GM06990 (cell line): ENCODE measurements at regions not wholly inside any gene's neighbourhood (a gene's known extent, or its start where the extent isn't known, plus 50 kb on each side); places are given as distances from the start of the nearest gene placed in this dataset.

Source experiments
- DNase-seq: peaks from one replicate; pipeline ENCODE4 v3.0.0-alpha.2; 2011; ENCODE audit not compliant: insufficient read length; ENCODE audit errors: extremely low read depth
- H3K27me3 ChIP-seq: replicated peaks from 2 replicates; pipeline ENCODE4 v1.6.0; 2011; ENCODE audit warnings: low read length; ENCODE audit not compliant: control insufficient read depth, insufficient read depth
- H3K36me3 ChIP-seq: 2 replicates; pipeline ENCODE4 v1.5.1; 2011; ENCODE audit warnings: low read length; ENCODE audit not compliant: control insufficient read depth, insufficient read depth
- H3K4me3 ChIP-seq: replicated peaks from 2 replicates; pipeline ENCODE4 v1.5.1; 2011; ENCODE audit warnings: low read depth, mild to moderate bottlenecking, control low read depth, low read length
- TF ChIP-seq, protein P1 (sequence below): IDR thresholded peaks from 2 replicates; pipeline ENCODE4 v1.5.1; 2011; ENCODE audit warnings: low read length, control low read depth, mild to moderate bottlenecking, inconsistent platforms; ENCODE audit not compliant: insufficient read depth, poor library complexity, severe bottlenecking

DNA sequence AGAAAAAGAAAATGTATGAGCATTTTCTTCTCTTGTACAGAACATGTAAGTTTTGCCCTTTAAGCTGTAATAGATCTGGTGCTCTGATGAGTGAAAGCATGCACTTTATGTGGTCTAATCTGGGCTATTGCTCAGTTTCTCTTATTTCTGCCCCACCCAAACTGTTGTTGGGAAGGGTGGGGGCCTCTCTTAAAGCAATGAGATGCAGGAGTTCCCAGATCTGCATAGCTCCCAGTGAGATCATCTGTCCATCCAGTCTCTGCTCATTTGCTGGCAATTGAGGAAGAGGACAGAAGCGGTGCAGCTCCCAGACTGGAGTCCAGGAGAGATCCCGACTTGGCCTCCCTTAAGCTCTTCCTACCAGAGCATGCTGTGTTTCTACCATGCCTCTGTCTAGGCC lies 114.9 kb upstream of the SORCS3 start:
- H3K4me3 ChIP-seq = no peak overlapping the region
- no peak for DNase-seq
- no peaks in the 10 kb centered on the region; the same call in 1 of the 2 replicates for H3K27me3 ChIP-seq
- TF ChIP-seq, protein P1, sequence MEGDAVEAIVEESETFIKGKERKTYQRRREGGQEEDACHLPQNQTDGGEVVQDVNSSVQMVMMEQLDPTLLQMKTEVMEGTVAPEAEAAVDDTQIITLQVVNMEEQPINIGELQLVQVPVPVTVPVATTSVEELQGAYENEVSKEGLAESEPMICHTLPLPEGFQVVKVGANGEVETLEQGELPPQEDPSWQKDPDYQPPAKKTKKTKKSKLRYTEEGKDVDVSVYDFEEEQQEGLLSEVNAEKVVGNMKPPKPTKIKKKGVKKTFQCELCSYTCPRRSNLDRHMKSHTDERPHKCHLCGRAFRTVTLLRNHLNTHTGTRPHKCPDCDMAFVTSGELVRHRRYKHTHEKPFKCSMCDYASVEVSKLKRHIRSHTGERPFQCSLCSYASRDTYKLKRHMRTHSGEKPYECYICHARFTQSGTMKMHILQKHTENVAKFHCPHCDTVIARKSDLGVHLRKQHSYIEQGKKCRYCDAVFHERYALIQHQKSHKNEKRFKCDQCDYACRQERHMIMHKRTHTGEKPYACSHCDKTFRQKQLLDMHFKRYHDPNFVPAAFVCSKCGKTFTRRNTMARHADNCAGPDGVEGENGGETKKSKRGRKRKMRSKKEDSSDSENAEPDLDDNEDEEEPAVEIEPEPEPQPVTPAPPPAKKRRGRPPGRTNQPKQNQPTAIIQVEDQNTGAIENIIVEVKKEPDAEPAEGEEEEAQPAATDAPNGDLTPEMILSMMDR = no peak
- no peaks in the 10 kb centered on the region for H3K36me3 ChIP-seq

DNA sequence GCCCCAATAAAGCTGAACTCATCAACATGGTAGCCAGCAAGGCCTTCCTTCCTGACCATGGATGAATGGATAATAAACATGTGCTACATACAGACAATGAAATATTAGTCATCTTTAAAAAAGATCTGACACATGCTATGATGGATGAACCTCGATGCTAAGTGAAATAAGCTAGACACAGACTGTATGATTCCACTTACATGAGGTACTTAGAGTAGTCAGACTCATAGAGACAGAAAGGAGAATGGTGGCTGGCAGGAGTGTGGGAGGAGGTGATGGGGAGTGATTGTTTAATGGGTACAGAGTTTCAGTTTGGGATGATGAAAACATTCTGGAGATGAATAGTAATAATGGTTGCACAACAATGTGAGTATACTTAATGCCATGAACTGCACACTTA lies 114.1 kb upstream of the SORCS3 start:
- Histone ChIP-seq H3K27me3 (no peaks in the 10 kb centered on the region; the same call in 1 of the 2 replicates), H3K36me3 (no peaks in the 10 kb centered on the region), H3K4me3 (no peak overlapping the region)
- DNase-seq = no peak
- TF ChIP-seq, protein P1 = no peak

DNA sequence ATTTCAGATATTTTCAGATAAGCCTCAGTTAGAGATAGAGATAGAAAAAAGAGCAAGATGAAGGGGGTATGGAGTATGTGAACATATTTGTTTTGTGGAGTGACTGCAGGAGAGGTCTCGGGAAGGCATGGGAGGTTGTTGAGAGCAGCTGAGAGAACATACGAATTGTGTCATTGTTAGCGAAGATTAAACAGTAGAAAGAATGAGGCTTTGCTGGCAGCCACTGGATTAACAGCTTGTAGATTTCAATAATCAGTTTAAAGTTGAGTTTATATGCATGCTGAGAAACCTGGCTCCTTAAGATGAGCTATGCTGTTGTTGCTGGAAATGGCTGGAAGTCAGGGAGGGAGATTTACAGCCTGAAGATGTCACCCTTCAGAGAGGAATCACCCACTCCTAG lies 100.9 kb upstream of the SORCS3 start:
- TF ChIP-seq, protein P1 = no peak
- Histone ChIP-seq H3K36me3 (no peaks in the 10 kb centered on the region), H3K4me3 (no peak overlapping the region), H3K27me3 (no peaks in the 10 kb centered on the region; the same call in 1 of the 2 replicates)
- no peak for DNase-seq

DNA sequence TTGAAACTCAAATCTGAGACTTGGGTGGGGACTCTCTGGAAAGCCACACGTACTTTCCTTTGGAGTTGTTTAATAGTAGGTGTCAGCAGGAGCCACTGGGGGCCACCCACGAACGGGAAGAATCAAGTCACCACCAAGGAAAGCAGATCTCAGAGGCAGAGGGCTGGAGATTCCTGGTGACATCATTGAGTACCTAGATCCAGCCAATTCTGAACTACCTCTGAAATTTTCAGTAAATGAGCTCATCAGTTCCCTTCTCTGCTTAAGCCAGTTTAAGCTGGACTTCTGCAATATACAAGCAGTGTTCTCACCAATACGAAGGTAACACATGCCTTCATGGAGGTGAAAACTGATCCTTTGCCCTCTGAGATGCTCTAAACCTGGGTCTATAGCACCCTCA lies 99.3 kb upstream of the SORCS3 start:
- Histone ChIP-seq H3K36me3 (no peaks in the 10 kb centered on the region), H3K27me3 (peaks cover 1% of the 10 kb centered on the region; the same call in 1 of the 2 replicates), H3K4me3 (no peak overlapping the region)
- DNase-seq = no peak
- TF ChIP-seq, protein P1 = no peak

DNA sequence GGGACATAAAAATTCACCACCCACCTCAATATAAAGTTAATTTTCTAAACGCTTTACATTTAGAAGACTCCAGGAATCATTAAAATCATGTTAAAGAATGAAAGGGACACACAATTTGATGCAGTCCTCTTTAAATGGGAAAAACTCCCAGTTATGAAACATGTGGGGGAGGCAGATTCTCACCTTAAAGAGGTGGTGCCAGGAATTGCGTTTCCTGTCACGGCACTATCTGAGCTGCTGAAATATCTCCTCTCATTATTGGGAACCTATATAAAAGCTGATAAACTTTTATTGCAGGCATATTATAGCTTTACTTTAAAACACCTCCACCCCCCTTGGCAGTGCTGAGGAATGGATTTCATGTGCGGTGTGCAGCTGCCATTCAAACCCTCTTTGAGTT lies 94.8 kb upstream of the SORCS3 start:
- no peak for DNase-seq
- Histone ChIP-seq H3K36me3 (no peaks in the 10 kb centered on the region), H3K4me3 (no peak overlapping the region), H3K27me3 (peaks cover 1% of the 10 kb centered on the region; the same call in 1 of the 2 replicates)
- TF ChIP-seq, protein P1 = no peak

DNA sequence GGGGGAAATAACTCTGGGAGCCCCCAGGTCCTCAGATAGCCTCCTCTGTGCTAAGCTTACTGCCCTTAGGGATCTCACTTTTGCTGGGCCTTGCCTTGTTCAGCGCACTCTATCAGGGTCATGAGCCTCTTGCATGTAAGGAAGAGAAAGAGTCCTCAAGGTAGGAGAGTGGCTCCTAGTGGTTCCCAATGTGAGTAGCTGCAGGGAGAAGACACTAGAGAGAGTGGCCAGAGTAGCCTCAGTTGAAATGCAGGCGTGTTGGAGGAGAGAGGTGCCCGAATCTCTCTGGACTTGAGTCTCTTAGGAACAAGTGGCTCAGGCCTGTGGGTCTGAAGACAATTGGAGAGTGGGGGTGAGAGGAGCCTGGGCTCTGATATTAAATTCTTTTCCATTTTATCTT lies 94.3 kb upstream of the SORCS3 start:
- peaks cover 1% of the 10 kb centered on the region; the same call in 1 of the 2 replicates for H3K27me3 ChIP-seq
- no peak overlapping the region for H3K4me3 ChIP-seq
- TF ChIP-seq, protein P1 = no peak
- no peaks in the 10 kb centered on the region for H3K36me3 ChIP-seq
- no peak for DNase-seq
